Naive thymus-derived CD4-positive, alpha-beta T cell (primary cell): ENCODE measurements at regions not wholly inside any gene's neighbourhood (a gene's known extent, or its start where the extent isn't known, plus 50 kb on each side); places are given as distances from the start of the nearest gene placed in this dataset.
"Not testable (repeated sequence)": the region's sequence is repeated elsewhere in the genome, so short reads cannot be mapped to it uniquely, and the experiment has no call there.

ENCODE experiments used
- ATAC-seq: fragments of 150-1000 bp; cut with Tn5 transposase; 2 replicates; pipeline ENCODE4 v1.10.0; 2021; ENCODE audit warnings: mild to moderate bottlenecking, moderate library complexity
- CTCF ChIA-PET: fragments of 350-600 bp; sonication (Branson Sonifier 250); formaldehyde crosslinking; loops from one replicate; lab custom pipeline; 2021; ENCODE audit warnings: antibody characterized with exemption; lab: Charles Lee
- POLR2A ChIA-PET: fragments of 350-600 bp; sonication (Branson Sonifier 250); formaldehyde crosslinking; loops from one replicate; lab custom pipeline; 2021; ENCODE audit warnings: antibody characterized with exemption, inconsistent platforms; lab: Charles Lee
- DNase-seq, 9 donors: peaks; one replicate each; pipeline versions ENCODE4 v3.0.0 to v3.0.0-alpha.2; 2020 to 2022; ENCODE audit warnings: mixed read lengths in 1 of 9
- H3K27ac ChIP-seq: one replicate; pipeline ENCODE4 v1.7.0; 2013; ENCODE audit warnings: mild to moderate bottlenecking, low read depth, low read length, moderate library complexity
- H3K27me3 ChIP-seq, 2 donors: one replicate each; pipeline ENCODE4 v1.7.0; 2013; ENCODE audit warnings: low read length in 2 of 2, mild to moderate bottlenecking in 2 of 2, moderate library complexity in 2 of 2; ENCODE audit not compliant: control insufficient read depth in 2 of 2, insufficient read depth in 2 of 2
- H3K36me3 ChIP-seq, 3 experiments: 1 replicate in 2 of 3; 2 replicates in 1 of 3; pipeline ENCODE4 v1.7.0; 2013; ENCODE audit warnings: low read length in 3 of 3, mild to moderate bottlenecking in 3 of 3, moderate library complexity in 1 of 3; ENCODE audit not compliant: insufficient read depth in 3 of 3, control insufficient read depth in 2 of 3
- H3K4me1 ChIP-seq, 2 donors: one replicate each; pipeline ENCODE4 v1.7.0; 2013; ENCODE audit warnings: low read length in 2 of 2, mild to moderate bottlenecking in 2 of 2, moderate library complexity in 1 of 2; ENCODE audit not compliant: control insufficient read depth in 2 of 2, insufficient read depth in 2 of 2
- H3K4me3 ChIP-seq: 2 replicates; pipeline ENCODE4 v1.7.0; 2013; ENCODE audit warnings: mild to moderate bottlenecking, low read length
- H3K9me3 ChIP-seq, 3 experiments: 1 replicate in 2 of 3; 2 replicates in 1 of 3; pipeline ENCODE4 v1.7.0; 2013; ENCODE audit warnings: low read length in 3 of 3; ENCODE audit not compliant: control insufficient read depth in 2 of 3
- H3K27ac Mint-ChIP-seq, 9 donors: one replicate each; pipeline ENCODE4 v1.8.0; 2020 to 2022; ENCODE audit warnings: mixed read lengths in 9 of 9, mild to moderate bottlenecking in 8 of 9, moderate library complexity in 5 of 9, inconsistent platforms in 2 of 9
- H3K27me3 Mint-ChIP-seq, 5 donors: one replicate each; pipeline ENCODE4 v1.8.0; 2021 to 2022; ENCODE audit warnings: mixed read lengths in 5 of 5, mild to moderate bottlenecking in 1 of 5
- H3K36me3 Mint-ChIP-seq, 5 donors: one replicate each; pipeline ENCODE4 v1.8.0; 2020 to 2022; ENCODE audit warnings: mixed read lengths in 5 of 5, mild to moderate bottlenecking in 3 of 5, inconsistent platforms in 1 of 5
- H3K4me1 Mint-ChIP-seq, 7 donors: one replicate each; pipeline ENCODE4 v1.8.0; 2020 to 2022; ENCODE audit warnings: mixed read lengths in 7 of 7, mild to moderate bottlenecking in 3 of 7, inconsistent platforms in 1 of 7
- H3K4me3 Mint-ChIP-seq, 10 donors: one replicate each; pipeline ENCODE4 v1.8.0; 2020 to 2022; ENCODE audit warnings: mild to moderate bottlenecking in 10 of 10, mixed read lengths in 10 of 10, moderate library complexity in 6 of 10, inconsistent platforms in 2 of 10
- H3K9me3 Mint-ChIP-seq, 11 donors: one replicate each; pipeline ENCODE4 v1.8.0; 2020 to 2022; ENCODE audit warnings: mixed read lengths in 11 of 11, mild to moderate bottlenecking in 4 of 11, inconsistent platforms in 1 of 11, moderate library complexity in 1 of 11
- intact Hi-C, 2 donors: fragments of 100-400 bp; cut with micrococcal nuclease; formaldehyde crosslinking; loops; one replicate each; pipeline ENCODE4 v1.15.1; 2023

DNA sequence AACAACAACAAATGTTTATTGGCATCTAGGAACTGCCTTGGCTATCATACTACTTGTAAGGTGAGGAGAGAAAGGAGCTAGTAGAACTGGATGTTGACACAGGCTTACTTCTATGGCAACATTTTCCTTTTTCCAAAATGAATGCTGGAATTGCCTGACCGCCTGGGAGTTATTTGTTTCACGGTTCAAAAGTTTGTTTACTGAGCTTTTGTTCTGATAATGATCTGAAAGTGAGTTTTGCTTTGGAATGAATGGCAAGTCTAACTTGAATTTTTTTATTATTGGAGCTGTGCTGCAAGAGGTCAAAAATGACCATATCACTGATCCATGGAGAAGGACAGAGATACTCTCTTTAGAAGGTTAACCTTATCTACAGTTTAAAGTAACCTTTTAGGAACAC, 183.5 kb upstream of the CAND1 start:
- H3K4me1 ChIP-seq = no peaks in the 10 kb centered on the region
- no peaks in the 10 kb centered on the region for H3K27me3 ChIP-seq
- Mint-ChIP-seq H3K9me3 (no peaks in the 10 kb centered on the region), H3K4me1 (no peaks in the 10 kb centered on the region), H3K27ac (no peak overlapping the region), H3K4me3 (no peak overlapping the region), H3K36me3 (no peaks in the 10 kb centered on the region), H3K27me3 (peaks cover 9 to 28% (median 18%) of the 10 kb centered on the region in 5 donors)
- H3K4me3 ChIP-seq = no peak overlapping the region
- no peak overlapping the region for H3K27ac ChIP-seq
- intact Hi-C loops = no loop called here
- no peak for DNase-seq
- POLR2A ChIA-PET = no interaction called here
- H3K36me3 ChIP-seq = no peaks in the 10 kb centered on the region
- no peak for ATAC-seq
- no peaks in the 10 kb centered on the region for H3K9me3 ChIP-seq
- CTCF ChIA-PET = no interaction called here

DNA sequence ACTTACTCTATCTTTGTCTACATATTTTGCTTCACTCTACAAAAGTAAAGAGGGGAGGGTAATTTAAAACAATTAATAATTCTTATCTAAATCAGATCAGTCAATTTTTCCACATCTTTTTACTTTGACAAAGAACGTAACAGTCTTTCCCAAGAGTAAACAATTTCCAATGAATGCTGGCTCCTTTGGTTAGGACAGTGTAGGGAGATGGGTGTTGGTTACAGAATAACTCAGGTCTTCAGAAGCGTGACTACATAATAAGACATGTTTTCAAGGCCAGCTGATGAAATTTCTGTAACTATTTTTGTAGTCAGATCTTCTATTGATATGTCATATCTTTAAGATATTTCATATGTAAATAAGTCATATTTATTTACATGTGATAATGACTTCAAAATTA, 183.0 kb upstream of the CAND1 start:
- no peaks in the 10 kb centered on the region for H3K9me3 Mint-ChIP-seq
- H3K4me3 ChIP-seq = no peak overlapping the region
- ChIA-PET CTCF (no interaction called here), POLR2A (no interaction called here)
- H3K36me3 Mint-ChIP-seq = no peaks in the 10 kb centered on the region
- peaks cover 11 to 32% (median 18%) of the 10 kb centered on the region in 5 donors for H3K27me3 Mint-ChIP-seq
- H3K4me1 Mint-ChIP-seq = no peaks in the 10 kb centered on the region
- H3K9me3 ChIP-seq = no peaks in the 10 kb centered on the region
- H3K4me1 ChIP-seq = no peaks in the 10 kb centered on the region
- intact Hi-C loops = no loop called here
- no peak overlapping the region for H3K27ac ChIP-seq
- H3K27me3 ChIP-seq = no peaks in the 10 kb centered on the region
- DNase-seq = no peak
- no peak overlapping the region for H3K4me3 Mint-ChIP-seq
- H3K27ac Mint-ChIP-seq = no peak overlapping the region
- no peak for ATAC-seq
- no peaks in the 10 kb centered on the region for H3K36me3 ChIP-seq

DNA sequence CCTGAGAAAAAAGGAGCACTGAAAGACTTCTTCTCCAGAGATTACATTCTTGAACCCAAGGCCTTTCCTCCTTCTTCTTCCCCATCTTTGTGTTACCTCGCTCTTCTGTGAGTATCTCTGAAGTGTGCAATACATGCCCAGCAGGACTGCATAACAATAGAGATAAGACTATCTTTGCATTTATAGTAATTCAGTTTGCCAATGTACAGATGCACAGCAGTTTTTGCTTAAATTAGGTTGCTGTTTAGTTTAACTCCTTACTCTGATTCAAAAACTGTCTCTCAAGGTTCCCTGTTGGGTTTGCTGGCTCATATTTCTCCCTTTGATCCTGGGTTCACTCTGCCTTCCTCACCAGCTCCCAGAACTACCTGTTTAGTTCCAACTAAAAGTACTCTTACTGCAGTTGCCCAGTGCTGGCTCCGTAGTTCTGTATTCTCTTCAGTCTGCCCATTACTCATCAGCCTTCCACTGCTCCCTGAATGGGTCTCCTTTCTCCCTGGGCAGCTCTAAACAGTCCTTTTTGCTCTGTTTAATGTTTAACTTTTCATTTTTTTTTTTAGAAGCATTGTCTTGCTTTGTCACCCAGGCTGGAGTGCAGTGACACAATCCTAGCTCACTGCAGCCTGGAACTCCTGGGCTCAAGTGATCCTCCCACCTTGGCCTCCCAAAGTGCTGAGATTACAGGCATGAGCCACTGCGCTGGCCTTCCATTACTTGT, 180.6 kb upstream of the CAND1 start:
- no peaks in the 10 kb centered on the region for H3K4me1 ChIP-seq
- DNase-seq (no peak), ATAC-seq (no peak)
- H3K4me3 ChIP-seq = no peak overlapping the region
- H3K4me1 Mint-ChIP-seq = no peaks in the 10 kb centered on the region
- ChIA-PET POLR2A (no interaction called here), CTCF (no interaction called here)
- no peak overlapping the region for H3K27ac Mint-ChIP-seq
- no peaks in the 10 kb centered on the region for H3K36me3 ChIP-seq
- H3K4me3 Mint-ChIP-seq = no peak overlapping the region
- no peaks in the 10 kb centered on the region for H3K36me3 Mint-ChIP-seq
- intact Hi-C loops = no loop called here
- no peaks in the 10 kb centered on the region for H3K9me3 ChIP-seq
- H3K27me3 ChIP-seq = no peaks in the 10 kb centered on the region
- H3K27me3 Mint-ChIP-seq = peaks cover 10 to 41% (median 17%) of the 10 kb centered on the region in 5 donors
- no peak overlapping the region for H3K27ac ChIP-seq
- peaks cover 0 to 5% (median 2%) of the 10 kb centered on the region in 11 donors for H3K9me3 Mint-ChIP-seq

DNA sequence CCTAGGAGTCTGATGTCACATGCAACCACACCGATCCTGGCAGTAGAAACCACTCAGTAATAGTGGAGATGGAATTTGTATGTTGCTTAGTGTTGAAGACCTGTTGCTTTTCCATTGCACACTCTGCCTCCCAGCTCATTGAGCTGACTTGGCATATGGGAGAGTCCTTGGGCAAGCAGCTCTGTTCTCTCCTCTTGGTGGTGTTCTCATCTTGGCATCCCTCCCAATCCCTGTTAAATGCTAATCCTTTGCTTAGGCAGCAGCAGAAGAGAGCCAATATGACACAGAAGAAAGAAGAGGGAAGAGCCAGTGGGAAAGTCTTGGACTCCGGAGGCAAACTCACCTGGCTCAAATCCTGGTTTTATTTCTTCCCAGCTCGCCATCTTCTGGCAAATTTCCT, 178.0 kb upstream of the CAND1 start:
- Mint-ChIP-seq H3K9me3 (peaks cover 0 to 5% (median 2%) of the 10 kb centered on the region in 11 donors), H3K4me3 (no peak overlapping the region), H3K27me3 (peaks cover 7 to 35% (median 11%) of the 10 kb centered on the region in 5 donors), H3K4me1 (no peaks in the 10 kb centered on the region), H3K27ac (no peak overlapping the region), H3K36me3 (no peaks in the 10 kb centered on the region)
- H3K27me3 ChIP-seq = no peaks in the 10 kb centered on the region
- POLR2A ChIA-PET = no interaction called here
- no peaks in the 10 kb centered on the region for H3K36me3 ChIP-seq
- ATAC-seq (no peak), DNase-seq (no peak)
- H3K27ac ChIP-seq = no peak overlapping the region
- no peaks in the 10 kb centered on the region for H3K4me1 ChIP-seq
- intact Hi-C loops = no loop called here
- no peak overlapping the region for H3K4me3 ChIP-seq
- H3K9me3 ChIP-seq = no peaks in the 10 kb centered on the region
- CTCF ChIA-PET = interaction anchor here (0.6 kb wide), 1 partner anchor 809 kb away, joined by 3 read pairs; no protein-coding TSS in a partner anchor

DNA sequence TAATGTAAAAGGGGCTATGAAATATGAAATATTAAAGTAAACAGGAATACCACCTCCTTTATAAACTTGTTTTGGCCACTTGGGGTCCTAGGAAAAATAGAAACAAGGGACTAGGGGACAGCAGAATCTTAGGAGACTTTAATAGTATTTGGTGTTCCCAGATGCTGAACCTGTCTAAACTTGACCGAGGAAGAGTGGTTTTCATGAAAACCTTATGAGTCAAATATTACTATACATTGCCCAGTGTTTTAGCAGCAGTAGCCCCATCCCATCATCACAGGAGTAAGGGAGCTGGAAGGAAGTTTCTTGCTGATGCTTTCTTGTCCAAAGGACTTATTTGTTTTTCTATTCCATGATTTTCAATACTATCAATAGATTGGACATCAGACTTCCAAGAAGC, 177.5 kb upstream of the CAND1 start:
- ATAC-seq = no peak
- no peak overlapping the region for H3K27ac Mint-ChIP-seq
- CTCF ChIA-PET = interaction anchor here (0.6 kb wide), 1 partner anchor 810 kb away, joined by 3 read pairs; no protein-coding TSS in a partner anchor

DNA sequence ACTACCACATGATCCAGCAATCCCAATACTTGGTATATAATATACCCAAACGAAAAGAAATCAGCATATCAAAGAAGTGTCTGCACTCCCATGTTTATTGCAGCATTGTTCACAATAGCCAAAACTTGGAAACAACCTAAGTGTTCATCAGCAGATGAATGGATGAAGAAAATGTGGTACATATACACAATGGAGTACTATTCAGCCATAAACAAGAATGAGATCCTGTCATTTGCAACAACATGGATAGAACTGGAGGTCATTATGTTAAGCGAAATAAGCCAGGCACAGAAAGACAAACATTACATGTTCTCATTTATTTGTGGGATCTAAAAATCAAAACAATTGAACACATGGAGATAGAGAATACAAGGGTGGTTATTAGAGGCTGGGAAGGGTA, 176.2 kb upstream of the CAND1 start:
- H3K4me1 Mint-ChIP-seq, CTCF ChIA-PET, H3K27ac Mint-ChIP-seq, H3K9me3 Mint-ChIP-seq, H3K4me1 ChIP-seq, H3K27ac ChIP-seq, DNase-seq, H3K36me3 ChIP-seq, H3K27me3 ChIP-seq, H3K36me3 Mint-ChIP-seq, H3K9me3 ChIP-seq, ATAC-seq, H3K4me3 Mint-ChIP-seq, H3K4me3 ChIP-seq, intact Hi-C loops: not testable (repeated sequence)
- POLR2A ChIA-PET = interaction anchor here (0.7 kb wide), 1 partner anchor 128 kb away, joined by 3 read pairs; no protein-coding TSS in a partner anchor
- H3K27me3 Mint-ChIP-seq = peaks cover 7 to 35% (median 11%) of the 10 kb centered on the region in 5 donors

More for the DNA sequence above, 177.5 kb upstream of the CAND1 start:
- no peaks in the 10 kb centered on the region for H3K36me3 ChIP-seq
- no peaks in the 10 kb centered on the region for H3K4me1 Mint-ChIP-seq
- POLR2A ChIA-PET = no interaction called here
- no peak overlapping the region for H3K4me3 Mint-ChIP-seq
- H3K9me3 ChIP-seq = no peaks in the 10 kb centered on the region
- H3K4me3 ChIP-seq = no peak overlapping the region
- H3K36me3 Mint-ChIP-seq = no peaks in the 10 kb centered on the region
- H3K27ac ChIP-seq = no peak overlapping the region
- peaks cover 7 to 35% (median 11%) of the 10 kb centered on the region in 5 donors for H3K27me3 Mint-ChIP-seq
- no peak for DNase-seq
- H3K27me3 ChIP-seq = no peaks in the 10 kb centered on the region
- H3K4me1 ChIP-seq = no peaks in the 10 kb centered on the region
- intact Hi-C loops = no loop called here
- peaks cover 0 to 5% (median 2%) of the 10 kb centered on the region in 11 donors for H3K9me3 Mint-ChIP-seq
